NCI-H748 treated with DMSO at 0.1 percent for 48 hours (cell line): ENCODE measurements at regions not wholly inside any gene's neighbourhood (a gene's known extent, or its start where the extent isn't known, plus 50 kb on each side); places are given as distances from the start of the nearest gene placed in this dataset.
A peak's percentile ranks its signal among the peaks of the same experiment; 100 is the strongest.

ENCODE experiments used
- DNase-seq: peaks from one replicate; lab custom pipeline; 2025; lab: John Stamatoyannopoulos, UW

DNA sequence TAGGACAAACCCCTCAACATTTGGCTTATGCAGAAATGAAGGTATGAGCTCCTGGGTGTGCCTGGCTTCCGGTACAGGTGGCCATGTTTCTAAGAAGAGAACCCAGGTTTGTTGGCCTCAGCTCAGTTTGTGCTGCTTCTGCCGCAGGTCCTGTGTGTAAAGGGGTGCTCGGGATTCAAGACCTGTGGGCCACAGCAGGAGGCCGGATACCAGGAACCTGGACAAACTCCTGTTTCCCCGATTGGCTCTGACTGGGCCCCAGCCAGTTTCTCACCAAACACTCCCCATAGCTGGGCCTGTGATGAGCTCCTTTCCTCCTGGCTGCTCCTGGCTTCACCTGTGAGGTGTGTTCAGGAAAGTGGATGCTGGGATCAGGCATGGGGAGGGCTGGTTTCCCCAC is 271.2 kb upstream of the IRX2 start:
- no peak for DNase-seq

GRCh38 chr5:3020426-3020825 is 268.9 kb upstream of the IRX2 start:
- no peak for DNase-seq

DNA sequence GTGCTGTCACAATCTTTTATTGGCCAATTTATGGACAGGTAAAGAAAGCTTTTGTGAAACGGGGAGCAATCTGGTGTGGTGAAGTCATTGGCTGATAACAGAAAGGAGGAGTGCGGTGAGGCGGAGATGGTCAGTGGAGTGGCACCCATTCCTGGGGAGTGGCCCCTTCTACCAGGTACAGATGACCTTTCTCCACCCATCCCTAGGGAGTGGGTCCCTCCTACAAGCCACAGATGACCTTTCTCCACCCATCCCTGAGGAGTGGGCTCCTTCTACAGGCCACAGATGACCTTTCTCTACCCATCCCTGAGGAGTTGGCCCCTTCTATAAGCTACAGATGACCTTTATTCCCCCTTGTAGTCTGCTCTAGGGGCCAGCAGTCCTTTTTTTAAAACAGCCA is 267.6 kb upstream of the IRX2 start:
- DNase-seq, result no peak

DNA sequence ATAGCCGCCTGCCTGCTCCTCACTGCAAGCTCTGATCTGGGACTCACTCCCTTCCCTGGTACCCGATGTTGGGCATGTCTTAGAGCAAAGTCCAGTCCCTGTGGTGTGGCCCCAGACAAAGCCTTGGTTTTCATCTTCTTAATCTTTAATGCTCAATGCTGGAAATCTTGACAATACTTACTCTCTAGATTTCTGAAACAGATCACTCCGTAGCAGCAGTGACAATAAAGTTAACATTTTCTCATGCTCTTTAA is 260.2 kb upstream of the IRX2 start:
- DNase-seq, result no peak

- DNase-seq, result no peak
Measured at GRCh38 chr5:3010953-3011763, 259.7 kb upstream of the IRX2 start.

- no peak for DNase-seq
Measured at GRCh38 chr5:3010301-3010952, 258.9 kb upstream of the IRX2 start.

- DNase-seq, result no peak
Measured at GRCh38 chr5:3009605-3010004, 258.1 kb upstream of the IRX2 start.

DNA sequence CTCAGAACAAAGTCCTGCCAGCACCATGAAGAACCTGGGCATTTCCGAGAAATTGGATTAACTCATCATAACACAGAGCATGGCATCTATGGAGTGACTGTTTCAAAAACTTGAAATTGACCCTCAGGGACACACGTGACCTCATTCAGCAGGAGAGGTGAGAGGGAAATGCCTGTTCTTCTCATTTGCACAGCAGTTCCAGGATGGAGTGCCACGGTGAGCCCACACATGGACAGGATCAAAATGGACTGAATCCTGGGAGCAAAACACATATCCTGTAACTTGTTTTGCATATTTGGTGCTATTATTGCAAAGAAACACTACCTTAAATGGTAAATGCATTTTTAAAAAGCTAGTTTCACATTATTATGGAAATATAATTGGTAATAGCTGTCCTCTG is 256.1 kb upstream of the IRX2 start:
- no peak for DNase-seq

DNA sequence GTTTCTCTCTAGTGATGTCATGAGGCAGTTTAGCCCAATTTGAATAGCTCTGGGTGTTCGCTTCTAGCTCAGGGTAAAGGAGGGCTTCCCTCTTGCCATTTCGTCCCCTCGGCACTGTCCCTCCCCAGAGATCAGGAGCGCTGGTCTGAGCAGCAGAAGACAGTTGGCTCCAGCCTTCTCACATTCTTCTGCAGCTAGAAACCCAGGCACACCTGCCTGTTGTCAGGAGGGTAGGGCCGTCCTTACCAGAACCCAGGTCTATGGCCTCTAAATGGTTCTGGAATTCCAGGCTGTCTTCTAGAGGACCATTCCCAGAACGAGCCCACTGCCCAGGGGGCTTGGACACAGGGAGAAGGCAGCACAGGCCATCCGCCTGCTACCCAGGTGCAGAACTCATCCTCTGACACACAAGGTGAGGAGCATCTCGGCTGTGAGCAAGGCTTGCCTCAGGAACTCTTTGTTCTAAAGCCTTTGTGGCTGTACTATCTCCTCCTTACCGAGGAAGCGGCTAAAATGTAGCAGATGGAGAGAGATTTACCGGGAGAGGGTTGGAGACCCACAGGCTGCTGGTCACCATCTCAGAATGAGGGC is 255.6 kb upstream of the IRX2 start:
- no peak for DNase-seq

DNA sequence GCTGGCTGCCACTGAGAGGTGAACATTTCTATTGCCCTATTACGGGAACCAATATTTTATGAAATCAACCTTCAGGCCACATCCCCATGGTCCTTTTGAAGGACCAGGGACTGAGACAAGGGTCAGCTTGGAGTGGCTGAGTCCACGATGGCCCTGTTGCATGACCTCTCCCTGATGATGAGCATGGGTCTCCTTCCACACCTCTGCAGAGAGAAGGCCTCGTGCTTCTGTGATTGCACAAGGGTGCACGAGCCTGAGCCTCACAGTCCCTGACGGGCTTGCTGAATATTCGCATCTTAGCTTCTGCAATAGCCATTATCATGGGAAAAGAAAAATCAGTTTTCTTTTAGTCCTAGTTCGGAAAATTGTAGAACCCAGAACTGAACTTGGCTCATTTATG is 255.0 kb upstream of the IRX2 start:
- DNase-seq, result no peak

- no peak for DNase-seq
Measured at GRCh38 chr5:3004361-3005080, 253.0 kb upstream of the IRX2 start.

DNA sequence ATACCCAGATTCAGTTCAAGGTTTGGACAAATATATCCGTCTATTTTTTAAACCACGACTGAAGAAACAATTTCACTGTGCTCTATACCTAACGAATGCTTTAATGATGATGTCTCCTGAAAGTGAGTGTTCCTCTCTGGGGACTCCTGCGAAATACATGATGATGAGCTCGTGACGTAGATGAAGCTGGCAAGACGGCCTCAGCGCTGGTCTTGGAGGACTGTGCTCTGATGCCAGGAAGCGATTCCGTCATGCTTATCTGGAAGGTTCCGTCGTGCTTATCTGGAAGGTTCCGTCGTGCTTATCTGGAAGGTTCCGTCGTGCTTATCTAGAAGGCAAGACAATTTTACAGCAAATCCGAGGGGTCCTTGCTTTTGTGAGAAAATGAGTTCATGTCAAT is 250.8 kb upstream of the IRX2 start:
- DNase-seq, result no peak

- DNase-seq, result no peak
Measured at GRCh38 chr5:3000631-3001030, 249.2 kb upstream of the IRX2 start.

DNA sequence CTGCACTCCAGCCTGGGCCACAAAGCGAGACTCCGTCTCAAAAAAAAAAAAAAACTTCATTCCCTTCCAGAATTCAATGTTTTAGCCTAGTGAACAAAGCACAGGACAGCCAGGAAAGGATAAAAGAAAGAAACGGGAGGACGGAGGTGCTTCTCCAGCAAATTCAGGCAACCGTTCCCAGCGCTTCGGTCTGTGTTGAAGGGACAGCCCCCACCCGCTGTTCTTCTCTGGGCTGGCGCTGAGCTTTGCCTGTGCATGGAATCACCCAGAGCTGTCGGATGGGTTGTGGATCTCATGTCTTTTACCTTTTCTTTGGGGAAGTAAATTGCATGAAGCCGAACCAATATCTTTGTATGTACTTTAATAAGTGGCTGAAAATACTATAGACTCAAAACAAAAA is 248.4 kb upstream of the IRX2 start:
- no peak for DNase-seq

GRCh38 chr5:2998106-2998505 is 246.6 kb upstream of the IRX2 start:
- DNase-seq, result peak; percentile 32

GRCh38 chr5:2997179-2997578 is 245.7 kb upstream of the IRX2 start:
- DNase-seq, result no peak

DNA sequence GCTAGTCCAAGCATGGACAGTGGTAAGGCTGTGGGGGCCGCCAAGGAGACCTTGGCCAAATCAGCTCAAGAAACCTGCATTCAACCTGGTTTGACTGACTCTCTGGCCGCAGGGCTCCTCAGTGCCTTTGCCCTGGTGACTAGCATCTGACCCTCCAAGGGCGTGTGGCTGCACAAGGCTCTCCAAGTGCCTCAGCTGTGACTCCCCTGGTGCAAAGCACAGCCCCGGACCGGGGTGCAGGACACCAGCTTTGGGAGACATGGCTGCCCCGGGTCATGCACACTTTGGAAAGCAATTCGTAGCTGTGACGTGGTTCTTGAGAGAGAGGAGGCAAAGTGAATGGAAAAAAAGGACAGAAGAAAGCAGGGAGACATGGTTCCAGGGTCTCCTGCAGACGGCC is 245.2 kb upstream of the IRX2 start:
- no peak for DNase-seq

GRCh38 chr5:2996248-2996647 is 244.8 kb upstream of the IRX2 start:
- no peak for DNase-seq

DNA sequence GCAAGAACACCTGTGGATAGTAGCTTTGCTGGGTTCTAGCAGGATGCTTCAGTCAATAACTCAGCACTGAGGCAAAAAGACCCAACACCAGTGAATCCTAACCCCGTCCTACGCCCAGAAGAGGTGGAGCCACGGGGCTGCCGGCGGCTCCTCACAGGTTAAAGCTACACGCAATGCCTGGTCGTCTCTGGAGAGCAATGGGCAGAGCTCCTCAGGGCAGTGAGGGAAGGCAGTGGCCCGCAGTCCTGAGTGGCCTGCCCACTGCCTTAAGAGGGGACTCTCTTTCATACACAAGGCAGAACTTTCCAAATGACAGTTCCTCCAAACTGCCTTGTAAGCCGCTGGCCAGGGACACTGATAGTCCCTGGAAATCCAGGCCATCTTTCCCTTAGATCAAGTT is 244.2 kb upstream of the IRX2 start:
- no peak for DNase-seq

GRCh38 chr5:2995035-2995434 is 243.6 kb upstream of the IRX2 start:
- no peak for DNase-seq

- no peak for DNase-seq
Measured at GRCh38 chr5:2993771-2994170, 242.3 kb upstream of the IRX2 start.

DNA sequence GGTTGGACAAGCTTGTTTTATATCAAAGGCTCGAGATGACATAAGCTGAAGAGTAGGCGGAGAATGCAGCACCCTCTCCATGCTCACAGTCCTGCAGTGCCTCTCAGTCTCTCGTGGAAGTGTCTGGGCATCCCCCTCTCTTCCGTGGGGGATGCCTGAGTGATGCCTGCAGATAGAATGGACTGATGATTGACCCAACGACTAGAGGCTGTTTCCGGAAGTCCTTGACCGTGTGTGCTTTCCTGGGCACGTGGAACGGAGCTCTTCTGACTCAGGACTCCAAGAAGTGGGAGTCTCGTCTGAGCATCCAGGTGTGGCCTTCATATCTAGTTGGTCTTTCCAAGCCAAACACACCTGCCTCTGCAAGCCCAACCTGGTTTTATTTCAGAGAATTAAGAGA is 241.8 kb upstream of the IRX2 start:
- no peak for DNase-seq

DNA sequence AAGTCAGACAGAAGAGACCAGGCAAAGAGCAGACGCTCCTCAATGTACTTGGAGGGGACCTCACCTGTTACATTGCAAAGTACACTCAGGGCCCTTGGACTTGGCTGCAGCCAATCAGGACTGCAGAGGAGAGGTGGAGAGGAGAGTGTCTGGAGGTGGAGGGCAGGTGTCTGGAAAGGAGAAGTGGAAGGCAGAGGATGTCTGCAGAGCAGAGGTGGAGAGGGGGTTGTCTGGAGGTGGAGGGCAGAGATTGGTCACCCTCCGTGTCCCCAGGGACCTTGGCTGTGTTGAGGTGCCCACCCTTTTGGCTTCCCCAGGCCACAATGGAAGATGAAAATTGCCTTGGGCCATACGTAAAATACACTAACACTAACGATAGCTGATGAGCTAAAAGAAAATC is 241.3 kb upstream of the IRX2 start:
- DNase-seq, result no peak
